Adrenal gland (tissue), 9 donors: ENCODE measurements at regions not wholly inside any gene's neighbourhood (a gene's known extent, or its start where the extent isn't known, plus 50 kb on each side); places are given as distances from the start of the nearest gene placed in this dataset.

Experiments
- DNase-seq, 7 donors: peaks; one replicate each; pipeline ENCODE4 v3.0.0-alpha.2; 2019 to 2020
- H3K27ac ChIP-seq, 5 donors: fragments of 200-600 bp; sonication (generic) in 4 of 5; 1 replicate in 3 of 5; 2 replicates in 2 of 5; pipeline versions ENCODE4 v1.5.1 to v1.8.0; 2016 to 2020; ENCODE audit warnings: mild to moderate bottlenecking in 1 of 5
- H3K27me3 ChIP-seq: fragments of 200-600 bp; 2 replicates; pipeline ENCODE4 v1.8.0; 2021
- H3K36me3 ChIP-seq, 2 donors: fragments of 200-600 bp; replicated peaks in 1 of 2; 1 replicate in 1 of 2; 2 replicates in 1 of 2; pipeline versions ENCODE4 v1.5.1 to v1.8.0; 2018 to 2022
- H3K4me1 ChIP-seq, 2 donors: fragments of 200-600 bp; replicated peaks in 1 of 2; 1 replicate in 1 of 2; 2 replicates in 1 of 2; pipeline versions ENCODE4 v1.5.1 to v1.8.0; 2018 to 2021
- H3K4me3 ChIP-seq, 4 donors: fragments of 200-600 bp; sonication (generic) in 3 of 4; one replicate each; pipeline ENCODE4 v1.5.1; 2016 to 2018
- H3K9me3 ChIP-seq, 3 donors: fragments of 200-600 bp; sonication (generic) in 1 of 3; replicated peaks in 1 of 3; 1 replicate in 2 of 3; 2 replicates in 1 of 3; pipeline versions ENCODE4 v1.5.1 to v1.8.0; 2016 to 2021
- POLR2A ChIP-seq, 2 donors: fragments of 450-650 bp; IDR thresholded peaks; one replicate each; pipeline ENCODE4 v1.6.1; 2017; ENCODE audit warnings: antibody characterized with exemption in 2 of 2, mild to moderate bottlenecking in 2 of 2, moderate library complexity in 1 of 2
- WGBS, 4 donors: extraction: QIAGEN DNeasy Blood & Tissue Kit in 2 of 4; methylation state at CpG; one replicate each; pipeline versions ENCODE4 v1.1.5 to v1.1.7; 2013 to 2017; 5-methylcytosine and 5-hydroxymethylcytosine counted together
- intact Hi-C, 2 donors: fragments of 100-400 bp; cut with DNase I; formaldehyde crosslinking; loops; one replicate each; pipeline versions ENCODE4 v1.14.1 to v1.15.0; 2022 to 2023
- TF ChIP-seq, protein P1 (sequence below), 6 experiments: fragments of 450-650 bp in 4 of 6; fragments of 200-600 bp in 2 of 6; sonication (generic) in 1 of 6; IDR thresholded peaks; 1 replicate in 5 of 6; 2 replicates in 1 of 6; pipeline versions ENCODE4 v1.5.1 to v1.8.0; 2016 to 2021; ENCODE audit warnings: antibody characterized with exemption in 6 of 6, mild to moderate bottlenecking in 2 of 6, moderate library complexity in 1 of 6
- donor health status: healthy with polysubstance abuse.
- donor health status: Bipolar disorder and iron deficiency.
- donor health status: DM: yes; HTN: yes; CAD: no.
- donor health status: DM: no; HTN: no; CAD: no.
- donor health status: DM: no; HTN: no; CAD: no.

DNA sequence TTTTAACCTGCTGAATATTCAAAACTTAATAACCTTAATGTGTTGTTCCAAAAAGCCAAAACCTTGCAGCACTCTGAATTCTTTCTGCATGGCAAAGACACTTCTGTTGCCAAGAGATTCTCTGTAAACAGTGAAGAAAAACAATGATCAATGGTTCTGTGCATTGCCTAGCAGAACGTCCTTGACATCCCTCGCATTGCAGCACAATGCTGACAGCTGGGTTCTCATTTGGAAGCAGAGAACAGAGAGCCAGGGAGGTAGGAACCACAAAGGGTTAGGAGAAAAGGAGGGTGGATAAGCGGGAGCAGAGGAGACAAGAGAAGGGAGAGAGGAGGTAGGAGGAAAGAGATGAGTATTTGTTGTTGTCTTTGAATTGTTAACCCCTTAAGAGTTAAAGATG, 501.1 kb downstream of the NAV3 start:
- no peak overlapping the region for H3K27ac ChIP-seq
- no peaks in the 10 kb centered on the region for H3K4me1 ChIP-seq
- H3K4me3 ChIP-seq = no peak overlapping the region
- intact Hi-C loops = no loop called here
- no peaks in the 10 kb centered on the region for H3K9me3 ChIP-seq
- H3K36me3 ChIP-seq = no peaks in the 10 kb centered on the region
- 16 to 23% (median 20%) methylated on average over 3 of the region's 3 CpGs for WGBS, 4 donors
- TF ChIP-seq POLR2A (IDR thresholded peaks at IDR 0.05) = no peak
- TF ChIP-seq, protein P1, sequence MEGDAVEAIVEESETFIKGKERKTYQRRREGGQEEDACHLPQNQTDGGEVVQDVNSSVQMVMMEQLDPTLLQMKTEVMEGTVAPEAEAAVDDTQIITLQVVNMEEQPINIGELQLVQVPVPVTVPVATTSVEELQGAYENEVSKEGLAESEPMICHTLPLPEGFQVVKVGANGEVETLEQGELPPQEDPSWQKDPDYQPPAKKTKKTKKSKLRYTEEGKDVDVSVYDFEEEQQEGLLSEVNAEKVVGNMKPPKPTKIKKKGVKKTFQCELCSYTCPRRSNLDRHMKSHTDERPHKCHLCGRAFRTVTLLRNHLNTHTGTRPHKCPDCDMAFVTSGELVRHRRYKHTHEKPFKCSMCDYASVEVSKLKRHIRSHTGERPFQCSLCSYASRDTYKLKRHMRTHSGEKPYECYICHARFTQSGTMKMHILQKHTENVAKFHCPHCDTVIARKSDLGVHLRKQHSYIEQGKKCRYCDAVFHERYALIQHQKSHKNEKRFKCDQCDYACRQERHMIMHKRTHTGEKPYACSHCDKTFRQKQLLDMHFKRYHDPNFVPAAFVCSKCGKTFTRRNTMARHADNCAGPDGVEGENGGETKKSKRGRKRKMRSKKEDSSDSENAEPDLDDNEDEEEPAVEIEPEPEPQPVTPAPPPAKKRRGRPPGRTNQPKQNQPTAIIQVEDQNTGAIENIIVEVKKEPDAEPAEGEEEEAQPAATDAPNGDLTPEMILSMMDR (IDR thresholded peaks at IDR 0.05) = no peak
- no peak for DNase-seq
- H3K27me3 ChIP-seq = no peaks in the 10 kb centered on the region

DNA sequence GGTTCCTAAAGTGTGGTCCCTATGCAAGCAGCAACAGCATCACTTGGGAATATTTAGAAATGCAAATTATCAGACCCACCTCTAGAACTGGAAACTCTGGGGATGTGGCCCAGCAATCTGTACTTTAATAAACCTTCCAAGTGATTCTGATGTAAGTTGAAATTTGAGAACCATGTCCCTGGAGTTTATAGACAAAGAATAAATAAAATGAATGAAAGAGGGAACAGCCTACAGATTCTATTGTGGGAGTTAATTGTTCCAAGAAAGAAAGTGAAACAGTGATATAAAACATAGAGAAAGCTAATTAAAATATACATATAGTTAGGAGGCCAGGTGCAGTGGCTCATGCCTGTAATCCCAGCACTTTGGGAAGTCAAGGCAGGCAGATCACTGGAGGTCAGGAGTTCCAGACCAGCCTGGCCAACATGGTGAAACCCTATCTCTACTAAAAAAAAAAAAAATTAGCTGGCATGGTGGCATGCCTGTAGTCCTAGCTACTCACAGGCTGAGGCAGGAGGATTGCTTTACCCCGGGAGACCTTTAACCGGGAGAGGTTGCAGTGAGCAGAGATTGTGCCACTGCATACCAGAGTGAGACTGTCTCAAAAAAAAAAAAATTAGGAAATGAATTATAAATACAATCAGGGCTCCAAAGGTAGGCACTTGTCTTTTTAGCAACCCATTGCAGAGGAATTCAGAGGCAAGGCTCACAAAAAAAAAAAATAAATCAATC, 507.5 kb downstream of the NAV3 start:
- intact Hi-C loops = no loop called here
- H3K27ac ChIP-seq = no peak overlapping the region
- H3K9me3 ChIP-seq = no peaks in the 10 kb centered on the region
- H3K36me3 ChIP-seq = no peaks in the 10 kb centered on the region
- 85 to 97% (median 92%) methylated on average over 2 of the region's 2 CpGs for WGBS, 4 donors
- no peak for DNase-seq
- H3K27me3 ChIP-seq = no peaks in the 10 kb centered on the region
- H3K4me1 ChIP-seq = no peaks in the 10 kb centered on the region
- TF ChIP-seq, protein P1 (IDR thresholded peaks at IDR 0.05) = no peak
- TF ChIP-seq POLR2A (IDR thresholded peaks at IDR 0.05) = no peak
- H3K4me3 ChIP-seq = no peak overlapping the region

DNA sequence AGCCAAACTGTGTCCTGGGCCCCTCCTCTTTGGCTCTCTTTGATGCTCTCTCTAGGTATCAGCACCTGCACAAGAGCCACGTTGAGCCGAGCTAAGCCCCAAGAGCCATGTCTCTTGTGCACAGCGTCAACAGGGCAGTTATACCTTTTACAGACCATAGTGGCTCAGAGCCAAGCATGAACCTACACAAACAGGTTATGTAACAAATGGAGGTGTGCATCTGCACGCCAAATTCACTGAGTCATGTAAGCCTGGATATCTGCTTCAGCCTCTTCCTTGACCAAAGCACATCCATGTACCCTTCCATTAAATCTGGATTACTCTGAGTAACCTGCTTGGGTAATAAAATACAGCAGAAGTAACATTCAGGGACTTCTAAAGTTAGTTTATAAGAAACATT, 509.7 kb downstream of the NAV3 start:
- intact Hi-C loops = no loop called here

DNA sequence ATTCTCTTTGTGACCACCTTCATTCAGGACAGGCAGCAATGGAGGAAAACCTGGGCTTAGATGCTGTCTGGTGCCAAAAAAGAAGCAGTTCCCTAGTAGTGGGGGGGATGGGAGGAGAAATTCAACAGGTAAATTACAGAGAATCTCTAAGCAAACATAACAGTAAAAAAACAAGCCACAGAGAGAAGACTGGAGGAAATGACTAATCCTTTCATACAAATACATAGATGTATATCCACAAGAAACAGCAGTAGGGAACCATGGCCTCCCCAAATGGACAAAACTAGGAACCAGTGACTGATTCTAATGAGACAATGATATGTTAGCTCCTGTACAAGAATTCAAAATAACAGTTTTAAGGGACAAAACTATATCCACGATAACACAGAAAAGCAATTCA, 513.0 kb downstream of the NAV3 start:
- 74 to 86% (median 78%) methylated on average over 1 of the region's 1 CpG for WGBS, 4 donors
- no peak for TF ChIP-seq POLR2A (IDR thresholded peaks at IDR 0.05)
- TF ChIP-seq, protein P1 (IDR thresholded peaks at IDR 0.05) = no peak
- no peak overlapping the region for H3K27ac ChIP-seq
- intact Hi-C loops = no loop called here
- no peaks in the 10 kb centered on the region for H3K4me1 ChIP-seq
- H3K36me3 ChIP-seq = no peaks in the 10 kb centered on the region
- DNase-seq = no peak
- no peak overlapping the region for H3K4me3 ChIP-seq
- no peaks in the 10 kb centered on the region for H3K27me3 ChIP-seq
- no peaks in the 10 kb centered on the region for H3K9me3 ChIP-seq

More for the DNA sequence above, 509.7 kb downstream of the NAV3 start:
- Histone ChIP-seq H3K27me3 (no peaks in the 10 kb centered on the region), H3K4me1 (no peaks in the 10 kb centered on the region), H3K36me3 (no peaks in the 10 kb centered on the region), H3K4me3 (no peak overlapping the region), H3K27ac (no peak overlapping the region), H3K9me3 (no peaks in the 10 kb centered on the region)
- WGBS, 4 donors = 89 to 92% (median 91%) methylated on average over 4 of the region's 4 CpGs
- TF ChIP-seq, protein P1 (IDR thresholded peaks at IDR 0.05) = no peak
- no peak for TF ChIP-seq POLR2A (IDR thresholded peaks at IDR 0.05)
- DNase-seq = no peak
